Neural crest cell (in vitro differentiated cells): ENCODE measurements at regions not wholly inside any gene's neighbourhood (a gene's known extent, or its start where the extent isn't known, plus 50 kb on each side); places are given as distances from the start of the nearest gene placed in this dataset.

ENCODE experiments used
- DNase-seq: peaks from one replicate; pipeline ENCODE4 v3.0.0; 2021; ENCODE audit warnings: low read depth, mixed read lengths, low spot score
- H3K27ac Mint-ChIP-seq: one replicate; pipeline ENCODE4 v1.8.0; 2021; ENCODE audit warnings: mild to moderate bottlenecking, mixed read lengths; ENCODE audit not compliant: unreplicated experiment
- H3K27me3 Mint-ChIP-seq: 2 replicates; pipeline ENCODE4 v1.8.0; 2021; ENCODE audit warnings: low read depth, mild to moderate bottlenecking, mixed read lengths
- H3K36me3 Mint-ChIP-seq: 2 replicates; pipeline ENCODE4 v1.8.0; 2021; ENCODE audit warnings: low read depth, mild to moderate bottlenecking, mixed read lengths
- H3K4me1 Mint-ChIP-seq: 2 replicates; pipeline ENCODE4 v1.8.0; 2021; ENCODE audit warnings: mixed read lengths
- H3K4me3 Mint-ChIP-seq: one replicate; pipeline ENCODE4 v1.8.0; 2021; ENCODE audit warnings: mild to moderate bottlenecking, mixed read lengths
- H3K9me3 Mint-ChIP-seq: 2 replicates; pipeline ENCODE4 v1.8.0; 2021; ENCODE audit warnings: mixed read lengths
- CTCF ChIP-seq: fragments of 200-600 bp; sonication (generic); conservative IDR thresholded peaks from 2 replicates; pipeline ENCODE4 v1.5.0; 2021; ENCODE audit warnings: antibody characterized with exemption, mild to moderate bottlenecking

- no peak for TF ChIP-seq CTCF
- no peaks in the 10 kb centered on the region for H3K36me3 Mint-ChIP-seq
- H3K27me3 Mint-ChIP-seq, result no peaks in the 10 kb centered on the region
- no peaks in the 10 kb centered on the region for H3K9me3 Mint-ChIP-seq
- no peak for DNase-seq
- no peaks in the 10 kb centered on the region for H3K4me1 Mint-ChIP-seq
- H3K4me3 Mint-ChIP-seq, result no peak overlapping the region
- no peak overlapping the region for H3K27ac Mint-ChIP-seq
These were observed 1104.7 kb downstream of the SLC6A15 start for GRCh38 chr12:83807871-83808270.

- Mint-ChIP-seq H3K4me3 (no peak overlapping the region), H3K27me3 (no peaks in the 10 kb centered on the region), H3K9me3 (no peaks in the 10 kb centered on the region), H3K36me3 (no peaks in the 10 kb centered on the region), H3K4me1 (no peaks in the 10 kb centered on the region), H3K27ac (no peak overlapping the region)
- no peak for TF ChIP-seq CTCF
- no peak for DNase-seq
These were observed 1106.7 kb downstream of the SLC6A15 start for GRCh38 chr12:83805873-83806272.

GRCh38 chr12:83805156-83805772 is 1107.3 kb downstream of the SLC6A15 start:
- H3K4me1 Mint-ChIP-seq, result no peaks in the 10 kb centered on the region
- no peaks in the 10 kb centered on the region for H3K9me3 Mint-ChIP-seq

GRCh38 chr12:83801972-83802371 is 1110.6 kb downstream of the SLC6A15 start:
- no peaks in the 10 kb centered on the region for H3K9me3 Mint-ChIP-seq
- H3K27ac Mint-ChIP-seq, result no peak overlapping the region

More at GRCh38 chr12:83805156-83805772, 1107.3 kb downstream of the SLC6A15 start:
- H3K27ac Mint-ChIP-seq, result no peak overlapping the region
- DNase-seq, result no peak
- H3K27me3 Mint-ChIP-seq, result no peaks in the 10 kb centered on the region
- TF ChIP-seq CTCF, result no peak
- H3K36me3 Mint-ChIP-seq, result no peaks in the 10 kb centered on the region
- H3K4me3 Mint-ChIP-seq, result no peak overlapping the region

GRCh38 chr12:83800022-83800421 is 1112.6 kb downstream of the SLC6A15 start:
- no peak overlapping the region for H3K27ac Mint-ChIP-seq
- no peaks in the 10 kb centered on the region for H3K36me3 Mint-ChIP-seq
- H3K4me1 Mint-ChIP-seq, result peaks cover 3% of the 10 kb centered on the region
- H3K27me3 Mint-ChIP-seq, result no peaks in the 10 kb centered on the region
- no peak for TF ChIP-seq CTCF
- no peaks in the 10 kb centered on the region for H3K9me3 Mint-ChIP-seq
- H3K4me3 Mint-ChIP-seq, result no peak overlapping the region
- no peak for DNase-seq

More at GRCh38 chr12:83801972-83802371, 1110.6 kb downstream of the SLC6A15 start:
- no peak overlapping the region for H3K4me3 Mint-ChIP-seq
- DNase-seq, result no peak
- no peak for TF ChIP-seq CTCF
- H3K36me3 Mint-ChIP-seq, result no peaks in the 10 kb centered on the region
- H3K4me1 Mint-ChIP-seq, result no peaks in the 10 kb centered on the region
- no peaks in the 10 kb centered on the region for H3K27me3 Mint-ChIP-seq
